Neural cell (in vitro differentiated cells): ENCODE measurements at regions not wholly inside any gene's neighbourhood (a gene's known extent, or its start where the extent isn't known, plus 50 kb on each side); places are given as distances from the start of the nearest gene placed in this dataset.

Experiments
- H2AFZ ChIP-seq: fragments of 200-600, 300-800 bp; sonication (generic), shearing (Covaris generic); 2 replicates; pipeline ENCODE4 v1.6.0; 2014; ENCODE audit warnings: low read depth, mild to moderate bottlenecking, antibody characterized with exemption, low read length, moderate library complexity
- H3F3A ChIP-seq: fragments of 200-600 bp; shearing (Covaris generic); 2 replicates; pipeline ENCODE4 v1.6.1; 2016; ENCODE audit warnings: mild to moderate bottlenecking, moderate library complexity, mixed read lengths, antibody characterized with exemption, low read length; ENCODE audit not compliant: insufficient read depth, poor library complexity, severe bottlenecking
- H3K27ac ChIP-seq: fragments of 200-600, 300-800 bp; sonication (generic), shearing (Covaris generic); 2 replicates; pipeline ENCODE4 v1.5.1; 2014; ENCODE audit warnings: mild to moderate bottlenecking, low read length, moderate library complexity
- H3K27me3 ChIP-seq: fragments of 300-800, 200-600 bp; sonication (generic), shearing (Covaris generic); 2 replicates; pipeline ENCODE4 v1.6.0; 2014; ENCODE audit warnings: mild to moderate bottlenecking, low read depth, low read length, moderate library complexity; ENCODE audit not compliant: insufficient read depth
- H3K36me3 ChIP-seq: fragments of 300-800, 200-600 bp; sonication (generic), shearing (Covaris generic); 2 replicates; pipeline ENCODE4 v1.5.1; 2014; ENCODE audit warnings: mild to moderate bottlenecking, antibody characterized with exemption, low read length, moderate library complexity; ENCODE audit not compliant: insufficient read depth
- H3K4me2 ChIP-seq: fragments of 300-800, 200-600 bp; sonication (generic), shearing (Covaris generic); 2 replicates; pipeline ENCODE4 v1.6.0; 2014; ENCODE audit warnings: mild to moderate bottlenecking, low read length
- H3K4me3 ChIP-seq: fragments of 300-800, 200-600 bp; sonication (generic), shearing (Covaris generic); 2 replicates; pipeline ENCODE4 v1.5.1; 2014; ENCODE audit warnings: mild to moderate bottlenecking, low read length, moderate library complexity
- H3K79me2 ChIP-seq: fragments of 200-600 bp; shearing (Covaris generic); replicated peaks from 2 replicates; pipeline ENCODE4 v1.6.0; 2014; ENCODE audit warnings: mild to moderate bottlenecking, low read length, moderate library complexity; ENCODE audit not compliant: insufficient read depth
- H3K9ac ChIP-seq: fragments of 300-800, 200-600 bp; sonication (generic), shearing (Covaris generic); 2 replicates; pipeline ENCODE4 v1.6.1; 2016; ENCODE audit warnings: mild to moderate bottlenecking, low read length, mixed read lengths
- H3K9me2 ChIP-seq: fragments of 200-600 bp; shearing (Covaris generic); 2 replicates; pipeline ENCODE4 v1.6.1; 2016; ENCODE audit warnings: mild to moderate bottlenecking, low read length, mixed read lengths; ENCODE audit not compliant: insufficient read depth
- H3K9me3 ChIP-seq: fragments of 200-600, 300-800 bp; sonication (generic), shearing (Covaris generic); 2 replicates; pipeline ENCODE4 v1.6.1; 2016; ENCODE audit warnings: mild to moderate bottlenecking, mixed run types, low read length, moderate library complexity, mixed read lengths
- H4K20me1 ChIP-seq: fragments of 200-600 bp; shearing (Covaris generic); 2 replicates; pipeline ENCODE4 v1.6.1; 2016; ENCODE audit warnings: mild to moderate bottlenecking, mixed run types; ENCODE audit not compliant: insufficient read depth
- EP300 ChIP-seq: fragments of 450-650 bp; conservative IDR thresholded peaks from 2 replicates; pipeline ENCODE4 v1.6.1; 2014; ENCODE audit warnings: antibody characterized with exemption, mild to moderate bottlenecking, moderate library complexity; ENCODE audit not compliant: poor library complexity, severe bottlenecking
- EZH2 ChIP-seq: fragments of 200-600, 300-800 bp; shearing (Covaris generic), sonication (generic); IDR thresholded peaks from 2 replicates; pipeline ENCODE4 v1.6.1; 2014; ENCODE audit warnings: antibody characterized with exemption, low read length, borderline replicate concordance, mild to moderate bottlenecking; ENCODE audit not compliant: insufficient read depth, poor library complexity, severe bottlenecking
- MXI1 ChIP-seq: fragments of 450-650 bp; conservative IDR thresholded peaks from 2 replicates; pipeline ENCODE4 v1.6.1; 2014; ENCODE audit warnings: antibody characterized with exemption, mild to moderate bottlenecking; ENCODE audit not compliant: poor library complexity, severe bottlenecking
- POLR2AphosphoS5 ChIP-seq: IDR thresholded peaks from 2 replicates; pipeline ENCODE4 v1.6.1; 2012
- RAD21 ChIP-seq: fragments of 450-650 bp; conservative IDR thresholded peaks from 2 replicates; pipeline ENCODE4 v1.6.1; 2014; ENCODE audit warnings: antibody characterized with exemption, mild to moderate bottlenecking, moderate library complexity
- SMC3 ChIP-seq: fragments of 450-650 bp; conservative IDR thresholded peaks from 2 replicates; pipeline ENCODE4 v1.6.1; 2014; ENCODE audit warnings: antibody characterized with exemption, mild to moderate bottlenecking, moderate library complexity; ENCODE audit not compliant: poor library complexity
- TAF1 ChIP-seq: IDR thresholded peaks from 2 replicates; pipeline ENCODE4 v1.6.1; 2012; ENCODE audit warnings: low read depth
- TF ChIP-seq, protein P1 (sequence below): fragments of 450-650 bp; IDR thresholded peaks from 2 replicates; pipeline ENCODE4 v1.5.1; 2014; ENCODE audit warnings: antibody characterized with exemption, mild to moderate bottlenecking, moderate library complexity; ENCODE audit not compliant: poor library complexity, severe bottlenecking
- TF ChIP-seq, protein P2 (sequence below): IDR thresholded peaks from 2 replicates; pipeline ENCODE4 v1.6.1; 2012; ENCODE audit warnings: borderline replicate concordance

DNA sequence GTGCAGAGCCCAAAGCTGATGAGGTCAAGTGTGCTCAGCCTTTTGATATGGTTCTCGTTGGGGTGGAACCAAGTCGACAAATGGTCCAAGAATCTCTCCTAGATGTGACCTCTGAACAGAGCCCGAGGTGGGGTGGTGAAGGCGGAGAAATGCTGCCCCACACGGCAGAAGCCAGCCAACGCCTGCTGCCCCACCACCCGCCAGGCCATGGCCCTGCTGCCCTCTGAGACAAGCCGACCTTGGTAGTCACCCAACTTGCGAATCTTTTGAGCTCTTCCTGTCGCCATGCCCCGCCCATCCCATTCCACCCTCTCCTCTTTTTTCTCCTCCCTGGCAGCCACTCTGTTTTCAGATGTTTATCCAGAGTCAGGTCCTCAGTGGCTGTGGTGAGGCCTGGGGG lies 91.5 kb upstream of the EGFLAM start:
- H3K27ac ChIP-seq = no peak overlapping the region
- no peaks in the 10 kb centered on the region for H3K79me2 ChIP-seq
- no peak overlapping the region for H3K9ac ChIP-seq
- TF ChIP-seq SMC3 = no peak
- TF ChIP-seq TAF1 = no peak
- TF ChIP-seq MXI1 = no peak
- TF ChIP-seq EP300 = no peak
- TF ChIP-seq POLR2AphosphoS5 = no peak
- no peak for TF ChIP-seq RAD21
- TF ChIP-seq EZH2 = no peak
- TF ChIP-seq, protein P1, sequence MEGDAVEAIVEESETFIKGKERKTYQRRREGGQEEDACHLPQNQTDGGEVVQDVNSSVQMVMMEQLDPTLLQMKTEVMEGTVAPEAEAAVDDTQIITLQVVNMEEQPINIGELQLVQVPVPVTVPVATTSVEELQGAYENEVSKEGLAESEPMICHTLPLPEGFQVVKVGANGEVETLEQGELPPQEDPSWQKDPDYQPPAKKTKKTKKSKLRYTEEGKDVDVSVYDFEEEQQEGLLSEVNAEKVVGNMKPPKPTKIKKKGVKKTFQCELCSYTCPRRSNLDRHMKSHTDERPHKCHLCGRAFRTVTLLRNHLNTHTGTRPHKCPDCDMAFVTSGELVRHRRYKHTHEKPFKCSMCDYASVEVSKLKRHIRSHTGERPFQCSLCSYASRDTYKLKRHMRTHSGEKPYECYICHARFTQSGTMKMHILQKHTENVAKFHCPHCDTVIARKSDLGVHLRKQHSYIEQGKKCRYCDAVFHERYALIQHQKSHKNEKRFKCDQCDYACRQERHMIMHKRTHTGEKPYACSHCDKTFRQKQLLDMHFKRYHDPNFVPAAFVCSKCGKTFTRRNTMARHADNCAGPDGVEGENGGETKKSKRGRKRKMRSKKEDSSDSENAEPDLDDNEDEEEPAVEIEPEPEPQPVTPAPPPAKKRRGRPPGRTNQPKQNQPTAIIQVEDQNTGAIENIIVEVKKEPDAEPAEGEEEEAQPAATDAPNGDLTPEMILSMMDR = no peak
- TF ChIP-seq, protein P2, sequence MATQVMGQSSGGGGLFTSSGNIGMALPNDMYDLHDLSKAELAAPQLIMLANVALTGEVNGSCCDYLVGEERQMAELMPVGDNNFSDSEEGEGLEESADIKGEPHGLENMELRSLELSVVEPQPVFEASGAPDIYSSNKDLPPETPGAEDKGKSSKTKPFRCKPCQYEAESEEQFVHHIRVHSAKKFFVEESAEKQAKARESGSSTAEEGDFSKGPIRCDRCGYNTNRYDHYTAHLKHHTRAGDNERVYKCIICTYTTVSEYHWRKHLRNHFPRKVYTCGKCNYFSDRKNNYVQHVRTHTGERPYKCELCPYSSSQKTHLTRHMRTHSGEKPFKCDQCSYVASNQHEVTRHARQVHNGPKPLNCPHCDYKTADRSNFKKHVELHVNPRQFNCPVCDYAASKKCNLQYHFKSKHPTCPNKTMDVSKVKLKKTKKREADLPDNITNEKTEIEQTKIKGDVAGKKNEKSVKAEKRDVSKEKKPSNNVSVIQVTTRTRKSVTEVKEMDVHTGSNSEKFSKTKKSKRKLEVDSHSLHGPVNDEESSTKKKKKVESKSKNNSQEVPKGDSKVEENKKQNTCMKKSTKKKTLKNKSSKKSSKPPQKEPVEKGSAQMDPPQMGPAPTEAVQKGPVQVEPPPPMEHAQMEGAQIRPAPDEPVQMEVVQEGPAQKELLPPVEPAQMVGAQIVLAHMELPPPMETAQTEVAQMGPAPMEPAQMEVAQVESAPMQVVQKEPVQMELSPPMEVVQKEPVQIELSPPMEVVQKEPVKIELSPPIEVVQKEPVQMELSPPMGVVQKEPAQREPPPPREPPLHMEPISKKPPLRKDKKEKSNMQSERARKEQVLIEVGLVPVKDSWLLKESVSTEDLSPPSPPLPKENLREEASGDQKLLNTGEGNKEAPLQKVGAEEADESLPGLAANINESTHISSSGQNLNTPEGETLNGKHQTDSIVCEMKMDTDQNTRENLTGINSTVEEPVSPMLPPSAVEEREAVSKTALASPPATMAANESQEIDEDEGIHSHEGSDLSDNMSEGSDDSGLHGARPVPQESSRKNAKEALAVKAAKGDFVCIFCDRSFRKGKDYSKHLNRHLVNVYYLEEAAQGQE = no peak
- H3K27me3 ChIP-seq = no peaks in the 10 kb centered on the region
- no peaks in the 10 kb centered on the region for H3K9me3 ChIP-seq
- no peaks in the 10 kb centered on the region for H3K36me3 ChIP-seq
- no peaks in the 10 kb centered on the region for H3K9me2 ChIP-seq
- H3K4me3 ChIP-seq = no peak overlapping the region
- no peak overlapping the region for H3K4me2 ChIP-seq
- no peaks in the 10 kb centered on the region for H4K20me1 ChIP-seq
- H3F3A ChIP-seq = no peaks in the 10 kb centered on the region
- H2AFZ ChIP-seq = no peak overlapping the region

DNA sequence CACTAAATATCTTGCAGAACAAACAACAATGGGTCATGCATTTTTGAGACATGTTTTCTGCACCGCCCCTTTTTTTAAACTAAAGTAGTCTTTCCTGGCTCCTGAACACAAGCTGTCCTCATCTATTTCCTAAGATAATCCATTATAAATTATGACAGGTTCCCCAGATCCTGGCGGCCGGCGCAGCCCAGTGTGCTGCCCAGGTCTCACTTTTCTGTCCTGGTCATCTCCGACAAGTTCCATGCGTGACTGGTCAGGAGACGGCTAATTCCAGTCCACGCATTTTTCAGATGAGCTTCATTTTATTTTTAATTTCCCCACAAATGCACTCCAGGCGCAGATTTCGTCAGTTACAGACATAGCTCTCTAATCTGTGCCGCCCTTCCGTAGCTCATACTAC lies 92.9 kb upstream of the EGFLAM start:
- H3K27ac ChIP-seq = no peak overlapping the region
- no peaks in the 10 kb centered on the region for H3K79me2 ChIP-seq
- no peak for TF ChIP-seq POLR2AphosphoS5
- TF ChIP-seq, protein P1 = no peak
- TF ChIP-seq, protein P2 = no peak
- H3F3A ChIP-seq = no peaks in the 10 kb centered on the region
- H3K9me3 ChIP-seq = no peaks in the 10 kb centered on the region
- no peak overlapping the region for H3K9ac ChIP-seq
- no peaks in the 10 kb centered on the region for H3K27me3 ChIP-seq
- no peaks in the 10 kb centered on the region for H4K20me1 ChIP-seq
- no peak overlapping the region for H2AFZ ChIP-seq
- no peaks in the 10 kb centered on the region for H3K36me3 ChIP-seq
- H3K4me2 ChIP-seq = no peak overlapping the region
- H3K4me3 ChIP-seq = no peak overlapping the region
- no peaks in the 10 kb centered on the region for H3K9me2 ChIP-seq
